Ishikawa (cell line): ENCODE measurements at regions not wholly inside any gene's neighbourhood (a gene's known extent, or its start where the extent isn't known, plus 50 kb on each side); places are given as distances from the start of the nearest gene placed in this dataset.

Experiments
- CEBPB ChIP-seq: IDR thresholded peaks from 2 replicates; pipeline ENCODE4 v1.6.1; 2012
- CREB1 ChIP-seq: IDR thresholded peaks from 2 replicates; pipeline ENCODE4 v1.6.1; 2012; ENCODE audit warnings: low read depth
- EGR1 ChIP-seq: IDR thresholded peaks from 2 replicates; pipeline ENCODE4 v1.6.1; 2012
- EP300 ChIP-seq: IDR thresholded peaks from 2 replicates; pipeline ENCODE4 v1.6.1; 2012; ENCODE audit warnings: borderline replicate concordance
- FOXM1 ChIP-seq: IDR thresholded peaks from 2 replicates; pipeline ENCODE4 v1.6.1; 2012; ENCODE audit warnings: low read depth, borderline replicate concordance
- NFIC ChIP-seq: IDR thresholded peaks from 2 replicates; pipeline ENCODE4 v1.6.1; 2012
- RAD21 ChIP-seq: IDR thresholded peaks from 2 replicates; pipeline ENCODE4 v1.6.1; 2012; ENCODE audit warnings: low read depth
- REST ChIP-seq: IDR thresholded peaks from 2 replicates; pipeline ENCODE4 v1.6.1; 2012; ENCODE audit warnings: low read depth, mild to moderate bottlenecking
- TAF1 ChIP-seq: IDR thresholded peaks from 2 replicates; pipeline ENCODE4 v1.6.1; 2012; ENCODE audit warnings: low read depth, mild to moderate bottlenecking
- TCF12 ChIP-seq: IDR thresholded peaks from 2 replicates; pipeline ENCODE4 v1.6.1; 2012; ENCODE audit warnings: low read depth
- TEAD4 ChIP-seq: IDR thresholded peaks from 2 replicates; pipeline ENCODE4 v1.6.1; 2012
- YY1 ChIP-seq: IDR thresholded peaks from 2 replicates; pipeline ENCODE4 v1.6.1; 2012; ENCODE audit warnings: low read depth
- ZBTB7A ChIP-seq: IDR thresholded peaks from 2 replicates; pipeline ENCODE4 v1.6.1; 2012; ENCODE audit warnings: low read depth
- TF ChIP-seq, protein P1 (sequence below): IDR thresholded peaks from 2 replicates; pipeline ENCODE4 v1.6.1; 2012
- TF ChIP-seq, protein P2 (sequence below): IDR thresholded peaks from 2 replicates; pipeline ENCODE4 v1.6.1; 2012

GRCh38 chr5:18050776-18051175 lies 416.5 kb downstream of the TAF11L14 start:
- no peak for TF ChIP-seq CEBPB
- no peak for TF ChIP-seq TCF12
- TF ChIP-seq TEAD4 = no peak
- no peak for TF ChIP-seq EGR1
- TF ChIP-seq, protein P1, sequence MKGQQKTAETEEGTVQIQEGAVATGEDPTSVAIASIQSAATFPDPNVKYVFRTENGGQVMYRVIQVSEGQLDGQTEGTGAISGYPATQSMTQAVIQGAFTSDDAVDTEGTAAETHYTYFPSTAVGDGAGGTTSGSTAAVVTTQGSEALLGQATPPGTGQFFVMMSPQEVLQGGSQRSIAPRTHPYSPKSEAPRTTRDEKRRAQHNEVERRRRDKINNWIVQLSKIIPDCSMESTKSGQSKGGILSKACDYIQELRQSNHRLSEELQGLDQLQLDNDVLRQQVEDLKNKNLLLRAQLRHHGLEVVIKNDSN = no peak
- TF ChIP-seq, protein P2, sequence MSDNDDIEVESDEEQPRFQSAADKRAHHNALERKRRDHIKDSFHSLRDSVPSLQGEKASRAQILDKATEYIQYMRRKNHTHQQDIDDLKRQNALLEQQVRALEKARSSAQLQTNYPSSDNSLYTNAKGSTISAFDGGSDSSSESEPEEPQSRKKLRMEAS = no peak
- no peak for TF ChIP-seq CREB1
- TF ChIP-seq EP300 = no peak
- TF ChIP-seq TAF1 = no peak
- no peak for TF ChIP-seq NFIC
- no peak for TF ChIP-seq ZBTB7A
- no peak for TF ChIP-seq RAD21
- no peak for TF ChIP-seq FOXM1
- no peak for TF ChIP-seq YY1
- no peak for TF ChIP-seq REST

DNA sequence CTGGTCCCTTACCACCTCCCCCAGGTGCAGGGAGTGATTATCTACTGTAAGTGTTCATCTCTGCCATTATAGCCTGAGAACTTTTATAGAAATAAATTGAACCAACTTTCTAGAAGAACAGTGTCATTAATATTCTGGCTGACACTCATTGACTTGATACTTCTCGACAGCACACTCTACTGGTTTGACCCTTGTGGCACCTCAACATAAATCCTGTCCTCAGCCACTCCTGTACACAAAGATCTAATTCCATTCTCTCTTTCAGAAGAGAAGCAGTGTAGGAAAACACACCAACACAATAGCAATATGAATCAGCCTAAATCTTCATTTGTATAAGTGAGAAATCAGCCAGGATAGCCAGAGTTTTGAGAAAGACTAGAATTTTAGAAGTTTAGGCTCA lies 417.7 kb downstream of the TAF11L14 start:
- no peak for TF ChIP-seq YY1
- TF ChIP-seq, protein P2 = no peak

- TF ChIP-seq RAD21 = no peak
- TF ChIP-seq TEAD4 = no peak
- no peak for TF ChIP-seq TCF12
- no peak for TF ChIP-seq TAF1
- TF ChIP-seq YY1 = no peak
- no peak for TF ChIP-seq CEBPB
- TF ChIP-seq NFIC = no peak
- no peak for TF ChIP-seq EP300
- no peak for TF ChIP-seq ZBTB7A
- TF ChIP-seq, protein P1 = no peak
- no peak for TF ChIP-seq FOXM1
- no peak for TF ChIP-seq EGR1
- TF ChIP-seq CREB1 = no peak
- TF ChIP-seq REST = no peak
- TF ChIP-seq, protein P2 = no peak
Measured at GRCh38 chr5:18052569-18052968, 418.3 kb downstream of the TAF11L14 start.

GRCh38 chr5:18057725-18058124 lies 423.5 kb downstream of the TAF11L14 start:
- TF ChIP-seq YY1 (no peak), FOXM1 (no peak), EGR1 (no peak), TCF12 (no peak), CEBPB (no peak), EP300 (no peak), NFIC (no peak), REST (no peak), TEAD4 (no peak), CREB1 (no peak), TAF1 (no peak), RAD21 (no peak), ZBTB7A (no peak)
- TF ChIP-seq, protein P1 = no peak
- TF ChIP-seq, protein P2 = no peak
